Suprapubic skin (tissue), 4 donors: ENCODE measurements at regions not wholly inside any gene's neighbourhood (a gene's known extent, or its start where the extent isn't known, plus 50 kb on each side); places are given as distances from the start of the nearest gene placed in this dataset.

Experiments used
- DNase-seq, 2 donors: peaks; one replicate each; pipeline ENCODE4 v3.0.0-alpha.2; 2019; ENCODE audit warnings: low spot score in 2 of 2
- H3K27ac ChIP-seq: fragments of 200-600 bp; sonication (generic); one replicate; pipeline ENCODE4 v1.5.1; 2019
- H3K27me3 ChIP-seq: fragments of 200-600 bp; sonication (generic); one replicate; pipeline ENCODE4 v1.5.1; 2019
- H3K36me3 ChIP-seq: fragments of 200-600 bp; sonication (generic); one replicate; pipeline ENCODE4 v1.5.1; 2019
- H3K4me1 ChIP-seq: fragments of 200-600 bp; sonication (generic); one replicate; pipeline ENCODE4 v1.5.1; 2019
- H3K4me3 ChIP-seq: fragments of 200-600 bp; sonication (generic); one replicate; pipeline ENCODE4 v1.5.1; 2019; ENCODE audit warnings: mild to moderate bottlenecking
- H3K9me3 ChIP-seq: fragments of 200-600 bp; sonication (generic); one replicate; pipeline ENCODE4 v1.5.1; 2019
- EP300 ChIP-seq: sonication (generic); formaldehyde crosslinking; IDR thresholded peaks from one replicate; pipeline ENCODE4 v1.6.1; 2017; ENCODE audit warnings: antibody characterized with exemption
- POLR2A ChIP-seq, 2 donors: fragments of 450-650 bp; IDR thresholded peaks; one replicate each; pipeline ENCODE4 v1.6.1; 2017; ENCODE audit warnings: antibody characterized with exemption in 2 of 2, mild to moderate bottlenecking in 2 of 2, moderate library complexity in 2 of 2
- POLR2AphosphoS5 ChIP-seq, 3 donors: sonication (generic); formaldehyde crosslinking; IDR thresholded peaks; one replicate each; pipeline ENCODE4 v1.6.1; 2017; ENCODE audit warnings: antibody characterized with exemption in 3 of 3
- WGBS: methylation state at CpG from one replicate; pipeline ENCODE4 v1.1.5; 2018; 5-methylcytosine and 5-hydroxymethylcytosine counted together
- TF ChIP-seq, protein P1 (sequence below), 2 donors: fragments of 200-600 bp in 1 of 2; fragments of 450-650 bp in 1 of 2; sonication (generic) in 1 of 2; IDR thresholded peaks; one replicate each; pipeline ENCODE4 v1.5.1; 2016 to 2019; ENCODE audit warnings: antibody characterized with exemption in 2 of 2, mild to moderate bottlenecking in 1 of 2, moderate library complexity in 1 of 2

DNA sequence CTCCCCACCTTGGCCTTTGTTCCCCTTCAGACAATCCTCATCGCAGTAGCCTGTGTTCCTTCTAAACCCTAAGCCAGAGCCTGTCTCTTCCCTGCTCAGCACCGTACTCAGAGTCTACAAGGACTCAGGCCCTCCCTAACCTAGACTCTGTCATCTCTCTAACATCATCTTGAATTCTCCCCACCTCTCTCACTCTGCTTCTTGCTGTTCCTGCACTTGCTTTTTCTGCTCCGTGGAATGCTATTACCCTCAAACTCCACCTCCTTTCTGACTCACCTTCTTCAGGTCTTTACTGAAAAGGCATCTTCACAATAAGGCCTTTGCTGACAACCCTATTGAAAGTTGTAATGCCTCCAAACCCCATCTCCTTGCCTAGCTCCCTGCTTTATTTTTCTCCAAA lies 141.0 kb downstream of the DKK1 start:
- 76% methylated on average over 3 of the region's 3 CpGs for WGBS

DNA sequence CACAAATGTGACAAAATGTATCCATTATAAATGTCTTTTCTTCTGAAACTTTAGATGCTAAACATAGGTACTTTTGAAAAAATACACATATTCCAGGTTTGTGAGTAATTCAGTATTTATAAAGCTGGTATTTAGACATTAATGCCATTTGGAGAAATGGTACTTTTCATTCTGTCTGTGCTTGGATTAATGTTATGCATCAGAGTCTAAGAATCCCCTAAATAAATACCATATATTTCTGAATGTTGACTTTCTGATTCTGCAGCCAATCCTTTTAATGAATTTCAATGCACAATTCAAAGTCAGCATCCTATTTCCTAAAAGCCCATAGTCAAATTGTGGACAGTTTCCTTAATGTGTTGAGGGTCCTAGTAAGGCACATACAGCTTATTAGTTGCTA lies 145.0 kb downstream of the DKK1 start:
- Histone ChIP-seq H3K4me3 (no peak overlapping the region), H3K36me3 (no peaks in the 10 kb centered on the region), H3K9me3 (no peaks in the 10 kb centered on the region), H3K27me3 (no peaks in the 10 kb centered on the region), H3K27ac (no peak overlapping the region), H3K4me1 (no peaks in the 10 kb centered on the region)
- no peak for TF ChIP-seq EP300
- no peak for TF ChIP-seq POLR2AphosphoS5 (IDR thresholded peaks at IDR 0.05)
- no peak for DNase-seq

More for the DNA sequence above, 141.0 kb downstream of the DKK1 start:
- no peak for DNase-seq
- TF ChIP-seq POLR2A (IDR thresholded peaks at IDR 0.05) (no peak), EP300 (no peak), POLR2AphosphoS5 (IDR thresholded peaks at IDR 0.05) (no peak)
- TF ChIP-seq, protein P1, sequence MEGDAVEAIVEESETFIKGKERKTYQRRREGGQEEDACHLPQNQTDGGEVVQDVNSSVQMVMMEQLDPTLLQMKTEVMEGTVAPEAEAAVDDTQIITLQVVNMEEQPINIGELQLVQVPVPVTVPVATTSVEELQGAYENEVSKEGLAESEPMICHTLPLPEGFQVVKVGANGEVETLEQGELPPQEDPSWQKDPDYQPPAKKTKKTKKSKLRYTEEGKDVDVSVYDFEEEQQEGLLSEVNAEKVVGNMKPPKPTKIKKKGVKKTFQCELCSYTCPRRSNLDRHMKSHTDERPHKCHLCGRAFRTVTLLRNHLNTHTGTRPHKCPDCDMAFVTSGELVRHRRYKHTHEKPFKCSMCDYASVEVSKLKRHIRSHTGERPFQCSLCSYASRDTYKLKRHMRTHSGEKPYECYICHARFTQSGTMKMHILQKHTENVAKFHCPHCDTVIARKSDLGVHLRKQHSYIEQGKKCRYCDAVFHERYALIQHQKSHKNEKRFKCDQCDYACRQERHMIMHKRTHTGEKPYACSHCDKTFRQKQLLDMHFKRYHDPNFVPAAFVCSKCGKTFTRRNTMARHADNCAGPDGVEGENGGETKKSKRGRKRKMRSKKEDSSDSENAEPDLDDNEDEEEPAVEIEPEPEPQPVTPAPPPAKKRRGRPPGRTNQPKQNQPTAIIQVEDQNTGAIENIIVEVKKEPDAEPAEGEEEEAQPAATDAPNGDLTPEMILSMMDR (IDR thresholded peaks at IDR 0.05), result no peak
- no peaks in the 10 kb centered on the region for H3K9me3 ChIP-seq
- H3K27me3 ChIP-seq, result no peaks in the 10 kb centered on the region
- H3K4me1 ChIP-seq, result no peaks in the 10 kb centered on the region
- H3K36me3 ChIP-seq, result no peaks in the 10 kb centered on the region
- H3K27ac ChIP-seq, result no peak overlapping the region
- H3K4me3 ChIP-seq, result no peak overlapping the region

DNA sequence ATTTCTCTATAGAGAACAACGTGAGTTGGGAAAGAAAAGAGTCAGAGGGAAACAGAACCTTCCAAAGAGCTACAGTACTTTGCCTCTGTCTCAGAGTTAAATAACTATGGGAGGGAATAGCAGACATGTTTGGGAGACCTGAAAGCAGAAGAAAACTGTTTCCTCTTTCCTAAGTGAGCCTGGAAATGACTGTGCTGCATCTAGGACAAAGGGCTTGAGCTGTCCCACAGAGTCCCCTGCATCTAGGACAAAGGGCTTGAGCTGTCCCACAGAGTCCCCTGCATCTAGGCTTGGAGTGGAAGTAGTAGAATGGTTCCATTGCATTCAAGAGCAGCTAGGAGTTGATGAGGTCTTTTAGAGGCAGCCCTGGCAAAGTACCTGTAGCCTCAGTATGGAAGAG lies 149.7 kb downstream of the DKK1 start:
- WGBS, result 63% methylated on average over 1 of the region's 1 CpG
- TF ChIP-seq, protein P1 (IDR thresholded peaks at IDR 0.05), result no peak
- TF ChIP-seq POLR2AphosphoS5 (IDR thresholded peaks at IDR 0.05) (no peak), EP300 (no peak), POLR2A (IDR thresholded peaks at IDR 0.05) (no peak)

DNA sequence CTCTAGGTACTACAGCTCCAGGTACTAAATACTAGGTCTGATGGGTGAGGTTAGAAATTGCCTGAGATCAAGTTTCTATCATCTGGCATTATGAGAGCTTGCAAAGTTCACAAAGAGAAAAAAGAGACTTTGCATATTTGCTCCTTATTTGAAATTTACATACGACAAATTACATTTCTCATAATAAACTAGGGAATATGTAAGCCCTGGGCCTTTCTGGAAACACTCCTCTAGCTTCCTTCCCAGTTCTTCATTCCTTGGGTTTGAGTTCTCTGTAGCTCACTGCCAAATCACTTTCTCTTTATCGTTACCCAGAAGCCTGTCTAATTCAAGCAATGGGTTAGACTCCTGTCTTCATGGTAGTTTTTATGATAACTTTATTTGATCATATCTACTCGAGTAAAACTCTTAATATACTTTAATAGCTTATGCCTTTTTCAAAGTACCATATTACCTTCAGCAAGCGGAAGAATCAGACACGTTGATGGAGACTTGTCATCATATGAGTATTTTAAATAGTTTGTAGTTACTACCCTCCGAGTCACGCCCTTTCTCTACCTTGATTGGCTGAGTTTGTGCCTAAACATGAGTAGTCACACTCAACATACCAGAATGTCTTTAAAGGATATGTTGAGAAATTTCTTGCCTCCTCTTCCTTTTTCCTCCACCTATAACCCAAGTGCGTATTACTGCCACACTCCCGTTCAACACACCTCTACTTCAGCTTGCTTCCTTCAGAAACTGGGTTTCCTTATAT lies 150.5 kb downstream of the DKK1 start:
- Histone ChIP-seq H3K27ac (no peak overlapping the region), H3K36me3 (no peaks in the 10 kb centered on the region), H3K4me3 (no peak overlapping the region), H3K4me1 (no peaks in the 10 kb centered on the region), H3K27me3 (no peaks in the 10 kb centered on the region), H3K9me3 (no peaks in the 10 kb centered on the region)
- TF ChIP-seq EP300 (no peak), POLR2A (IDR thresholded peaks at IDR 0.05) (no peak), POLR2AphosphoS5 (IDR thresholded peaks at IDR 0.05) (no peak)
- TF ChIP-seq, protein P1 (IDR thresholded peaks at IDR 0.05), result no peak
- 87% methylated on average over 9 of the region's 9 CpGs for WGBS
- DNase-seq, result no peak

More for the DNA sequence above, 149.7 kb downstream of the DKK1 start:
- H3K27ac ChIP-seq, result no peak overlapping the region
- H3K27me3 ChIP-seq, result no peaks in the 10 kb centered on the region
- no peak for DNase-seq
- no peaks in the 10 kb centered on the region for H3K9me3 ChIP-seq
- H3K4me3 ChIP-seq, result no peak overlapping the region
- no peaks in the 10 kb centered on the region for H3K4me1 ChIP-seq
- no peaks in the 10 kb centered on the region for H3K36me3 ChIP-seq

DNA sequence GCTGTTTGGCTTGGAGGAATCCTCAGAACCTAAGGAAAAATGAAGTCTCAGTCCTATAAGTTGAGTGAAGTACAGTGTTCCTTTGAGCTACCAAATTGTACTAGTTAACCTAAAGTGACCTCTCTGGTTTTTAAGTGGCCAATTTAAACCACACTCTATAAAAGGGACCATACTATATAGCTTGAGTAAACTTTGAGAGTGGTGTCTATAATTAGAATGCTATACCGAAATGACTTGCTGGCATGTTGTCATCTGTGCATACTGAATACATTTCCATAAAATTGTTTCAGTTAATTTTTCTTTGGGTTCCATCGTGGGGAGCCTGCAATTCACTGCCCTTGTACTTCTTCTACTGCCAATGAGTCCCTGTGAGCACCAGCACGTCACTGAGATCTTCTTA lies 151.1 kb downstream of the DKK1 start:
- no peaks in the 10 kb centered on the region for H3K9me3 ChIP-seq
- no peak overlapping the region for H3K4me3 ChIP-seq
- no peak overlapping the region for H3K27ac ChIP-seq
- H3K27me3 ChIP-seq, result no peaks in the 10 kb centered on the region
- 65% methylated on average over 3 of the region's 3 CpGs for WGBS
- DNase-seq, result no peak
- H3K4me1 ChIP-seq, result no peaks in the 10 kb centered on the region
- no peak for TF ChIP-seq EP300
- TF ChIP-seq POLR2A (IDR thresholded peaks at IDR 0.05), result no peak
- TF ChIP-seq, protein P1 (IDR thresholded peaks at IDR 0.05), result no peak
- TF ChIP-seq POLR2AphosphoS5 (IDR thresholded peaks at IDR 0.05), result no peak
- H3K36me3 ChIP-seq, result no peaks in the 10 kb centered on the region
